DMS153 treated with DMSO at 0.1 percent for 48 hours (cell line): ENCODE measurements at regions not wholly inside any gene's neighbourhood (a gene's known extent, or its start where the extent isn't known, plus 50 kb on each side); places are given as distances from the start of the nearest gene placed in this dataset.
"Not testable (repeated sequence)": the region's sequence is repeated elsewhere in the genome, so short reads cannot be mapped to it uniquely, and the experiment has no call there.

Experiments
- DNase-seq: peaks from one replicate; lab custom pipeline; 2025; ENCODE audit not compliant: unreplicated experiment; lab: John Stamatoyannopoulos, UW

DNA sequence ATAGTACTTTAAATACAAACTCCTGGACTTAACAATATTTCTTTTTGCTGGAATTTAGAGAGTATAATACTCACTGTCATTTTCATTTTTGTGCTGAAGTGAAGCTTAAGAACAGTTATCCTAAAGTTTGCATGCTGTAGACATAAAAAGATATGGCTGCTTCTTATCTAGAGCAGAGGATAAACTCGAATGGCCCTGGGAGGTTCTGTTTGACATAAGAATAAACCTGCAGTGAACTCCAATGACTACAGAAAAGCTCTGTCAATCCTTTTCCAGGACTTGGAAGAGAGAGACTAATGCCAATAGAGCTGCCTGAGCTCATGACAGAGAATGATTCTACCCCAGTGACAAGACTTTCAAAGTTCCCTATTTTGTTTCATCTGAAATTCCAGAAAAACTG, 1017.8 kb upstream of the MIR17HG start:
- no peak for DNase-seq

DNA sequence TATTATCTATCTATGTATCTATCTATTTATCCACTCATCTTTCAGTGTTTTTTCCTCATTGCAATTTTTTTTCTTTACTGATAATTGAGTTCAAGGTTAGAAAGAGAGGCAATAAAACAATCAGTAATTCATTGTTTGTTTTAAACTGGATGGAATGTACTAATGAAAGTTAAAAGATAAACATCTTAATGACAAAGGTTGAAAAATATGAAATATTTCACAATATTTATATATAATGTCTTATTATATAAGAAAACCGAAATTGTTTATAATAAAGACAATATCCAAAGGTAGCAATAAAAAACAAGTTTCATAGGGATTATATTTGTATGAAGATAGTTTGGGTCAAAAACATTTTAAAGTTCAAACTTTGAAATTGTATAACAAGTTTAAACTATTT, 1015.5 kb upstream of the MIR17HG start:
- DNase-seq = no peak

DNA sequence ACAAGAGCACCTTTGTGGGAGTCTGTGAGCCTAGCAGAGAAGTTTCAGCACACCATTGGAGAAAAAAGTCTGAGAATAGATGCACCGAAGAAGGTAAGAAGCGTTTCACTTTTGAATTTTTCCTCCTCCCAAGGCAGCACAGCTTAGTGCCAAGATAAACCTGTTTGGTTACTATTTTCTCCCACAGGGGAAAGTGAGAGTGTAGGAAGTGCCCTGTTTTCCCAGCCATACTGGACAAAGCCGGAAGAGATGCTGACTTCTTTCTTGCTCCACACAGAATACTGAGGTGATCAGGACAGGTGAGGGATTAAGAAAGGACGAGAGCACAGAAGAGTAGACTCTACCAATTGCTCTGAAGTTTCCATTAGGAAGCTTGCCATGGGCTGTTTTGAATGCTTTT, 1011.0 kb upstream of the MIR17HG start:
- no peak for DNase-seq

DNA sequence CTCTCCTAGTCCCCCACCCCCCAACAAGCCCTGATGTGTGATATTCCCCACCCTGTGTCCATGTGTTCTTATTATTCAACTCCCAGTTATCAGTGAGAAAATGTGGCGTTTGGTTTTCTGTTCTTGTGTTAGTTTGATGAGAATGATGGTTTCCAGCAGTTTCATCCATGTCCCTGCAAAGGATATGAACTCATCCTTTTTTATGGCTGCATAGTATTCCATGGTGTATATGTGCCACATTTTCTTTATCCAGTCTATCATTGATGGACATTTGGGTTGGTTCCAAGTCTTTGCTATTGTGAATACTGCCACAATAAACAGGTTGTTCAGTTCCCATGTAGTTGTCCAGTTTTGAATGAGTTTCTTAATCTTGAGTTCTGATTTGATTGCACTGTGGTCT, 1006.1 kb upstream of the MIR17HG start:
- not testable (repeated sequence) for DNase-seq

DNA sequence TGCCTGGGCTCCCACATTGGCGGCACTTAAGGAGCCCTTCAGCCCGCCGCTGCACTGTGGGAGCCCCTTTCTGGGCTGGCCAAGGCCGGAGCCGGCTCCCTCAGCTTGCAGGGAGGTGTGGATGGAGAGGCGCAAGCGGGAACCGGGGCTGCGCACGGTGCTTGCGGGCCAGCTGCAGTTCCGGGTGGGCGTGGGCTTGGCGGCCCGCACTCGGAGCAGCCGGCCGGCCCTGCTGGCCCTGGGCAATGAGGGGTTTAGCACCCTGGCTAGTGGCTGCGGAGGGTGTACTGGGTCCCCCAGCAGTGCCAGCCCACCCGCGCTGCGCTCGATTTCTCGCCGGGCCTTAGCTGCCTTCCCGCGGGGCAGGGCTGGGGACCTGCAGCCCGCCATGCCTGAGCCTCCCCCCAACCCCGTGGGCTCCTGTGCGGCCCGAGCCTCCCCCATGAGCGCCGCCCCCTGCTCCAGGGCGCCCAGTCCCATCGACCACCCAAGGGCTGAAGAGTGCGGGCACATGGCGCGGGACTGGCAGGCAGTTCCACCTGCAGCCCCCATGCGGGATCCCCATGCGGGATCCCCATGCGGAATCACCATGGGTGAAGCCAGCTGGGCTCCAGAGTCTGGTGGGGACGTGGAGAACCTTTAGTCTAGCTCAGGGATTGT, 998.9 kb upstream of the MIR17HG start:
- not testable (repeated sequence) for DNase-seq

DNA sequence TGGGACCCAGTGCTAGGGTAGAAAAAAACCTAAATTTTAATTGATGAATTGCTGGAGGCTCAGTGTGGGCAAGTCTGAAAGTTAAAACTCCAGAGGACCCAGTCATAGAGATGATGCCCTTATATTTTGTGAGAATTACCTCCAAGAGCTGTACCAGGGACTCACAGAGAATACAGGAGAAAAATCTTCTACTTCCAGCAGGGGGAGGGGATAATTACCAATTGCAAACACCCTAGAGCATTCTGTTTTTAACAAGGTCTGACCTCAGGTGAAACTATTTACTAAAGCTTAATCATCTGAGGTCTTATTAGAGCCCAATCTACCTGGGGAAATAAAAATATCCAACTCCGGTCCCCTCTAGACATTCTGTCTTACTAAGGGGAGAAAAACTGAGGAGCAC, 994.7 kb upstream of the MIR17HG start:
- no peak for DNase-seq

DNA sequence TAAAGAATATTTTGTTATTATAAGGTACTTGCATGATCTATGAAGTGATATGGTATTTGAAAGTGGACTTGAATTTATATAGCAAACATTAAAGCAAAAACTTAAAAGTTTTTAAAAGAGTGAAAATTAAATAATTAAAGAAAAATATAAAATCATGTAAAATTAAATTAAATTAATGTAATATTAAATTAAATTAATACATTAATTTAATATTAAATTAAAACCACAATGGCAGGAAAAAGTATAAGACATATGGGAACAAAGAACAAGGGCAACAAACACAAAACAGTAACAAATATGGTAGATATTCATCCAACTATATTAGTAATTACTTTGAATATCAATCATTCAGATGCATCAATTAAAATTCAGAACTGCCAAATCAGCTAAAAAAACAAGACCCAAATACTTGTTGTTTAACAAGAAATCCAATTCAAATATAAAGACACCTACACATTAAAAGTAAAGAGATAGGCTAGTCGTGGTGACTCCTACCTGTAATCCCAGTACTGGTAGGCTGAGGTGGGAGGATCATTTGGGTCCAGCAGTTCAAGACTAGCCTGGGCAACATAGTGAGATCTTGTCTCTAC, 992.2 kb upstream of the MIR17HG start:
- DNase-seq = no peak

DNA sequence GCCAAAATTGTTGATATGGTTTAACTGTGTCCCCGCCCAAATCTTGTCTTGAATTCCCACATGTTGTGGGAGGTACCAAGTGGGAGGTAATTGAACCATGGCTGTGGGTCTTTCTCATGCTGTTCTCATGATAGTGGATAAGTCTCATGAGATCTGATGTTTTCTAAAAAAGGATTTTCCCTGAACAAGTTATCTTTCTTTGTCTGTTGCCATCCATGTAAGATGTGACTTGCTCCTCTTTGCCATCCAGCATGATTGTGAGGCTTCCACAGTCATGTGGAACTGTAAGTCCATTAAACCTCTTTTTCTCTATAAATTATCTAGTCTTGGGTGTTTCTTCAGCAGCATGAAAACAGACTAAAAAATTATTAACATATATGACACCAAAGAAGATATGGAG, 986.7 kb upstream of the MIR17HG start:
- DNase-seq = no peak

DNA sequence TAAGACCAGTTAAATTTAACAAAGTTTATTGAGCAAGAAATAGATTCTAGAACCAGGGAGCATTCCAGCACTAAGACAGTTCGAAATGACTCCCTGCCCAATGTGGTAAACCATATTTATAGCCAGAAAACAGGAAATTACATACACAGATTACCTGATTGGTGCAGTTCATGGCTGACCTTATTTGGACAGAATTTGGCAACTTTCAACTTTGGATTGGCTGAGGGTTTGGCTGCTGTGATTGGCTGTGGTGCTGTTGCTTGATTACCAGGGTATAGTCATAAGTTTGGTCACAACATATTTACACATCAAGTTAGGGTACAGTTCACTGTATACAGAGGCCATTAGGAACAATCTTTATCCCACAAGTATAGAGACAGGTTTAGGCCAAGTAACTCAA, 984.8 kb upstream of the MIR17HG start:
- no peak for DNase-seq

DNA sequence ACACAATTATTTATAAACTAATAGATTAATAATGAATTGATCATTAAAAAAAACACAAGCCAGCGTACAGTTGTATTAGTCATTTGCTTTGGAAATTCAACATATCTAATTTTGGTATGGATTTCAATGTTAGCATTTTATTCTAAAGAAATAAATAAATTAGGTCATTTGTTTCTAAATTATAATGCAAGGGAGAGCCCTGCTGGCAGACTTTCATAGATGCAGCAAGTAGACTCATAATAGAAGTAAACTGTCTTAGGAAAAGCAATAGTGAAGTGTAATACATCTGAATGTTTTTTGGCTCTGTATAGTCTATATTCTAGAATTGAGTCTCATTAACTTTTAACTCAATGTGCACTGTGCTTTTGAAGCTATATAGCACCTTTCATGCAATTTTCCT, 982.4 kb upstream of the MIR17HG start:
- DNase-seq = no peak

DNA sequence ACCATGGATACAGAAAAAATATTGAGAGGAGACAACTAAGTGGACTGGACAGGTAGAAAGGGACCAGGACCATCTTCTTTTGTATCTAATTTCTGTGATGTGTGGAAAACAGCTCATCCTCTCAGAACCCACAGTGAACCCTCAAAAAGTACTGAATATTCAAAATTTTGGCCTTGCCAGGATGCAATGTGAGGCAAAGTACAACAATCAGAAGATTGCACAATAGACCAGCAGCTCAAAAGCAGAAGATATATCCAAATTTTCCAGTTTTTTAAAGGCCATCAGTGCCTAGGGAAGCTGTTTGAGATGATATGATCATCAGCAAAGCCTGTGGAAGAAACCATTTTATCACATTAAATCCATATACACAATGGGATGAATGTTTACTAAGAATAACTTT, 973.3 kb upstream of the MIR17HG start:
- DNase-seq = no peak

DNA sequence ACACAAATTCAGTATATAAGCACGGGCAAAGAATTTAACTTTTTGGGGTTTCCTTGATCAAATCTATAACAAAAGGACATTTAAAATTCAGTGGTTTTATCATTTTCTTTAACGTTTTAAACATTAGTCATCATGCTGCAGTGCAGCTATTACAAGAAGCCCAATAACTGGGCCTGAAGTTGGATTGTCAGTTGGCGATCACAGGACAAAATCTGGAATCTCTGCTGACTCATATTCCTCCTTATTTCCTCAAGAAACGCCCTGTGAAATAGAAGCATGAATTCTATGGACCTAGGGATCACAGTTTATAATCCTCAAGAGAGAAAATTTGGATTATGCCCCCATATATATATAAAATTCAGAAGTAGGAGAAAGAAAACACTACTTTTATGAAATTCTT, 971.6 kb upstream of the MIR17HG start:
- DNase-seq = no peak

DNA sequence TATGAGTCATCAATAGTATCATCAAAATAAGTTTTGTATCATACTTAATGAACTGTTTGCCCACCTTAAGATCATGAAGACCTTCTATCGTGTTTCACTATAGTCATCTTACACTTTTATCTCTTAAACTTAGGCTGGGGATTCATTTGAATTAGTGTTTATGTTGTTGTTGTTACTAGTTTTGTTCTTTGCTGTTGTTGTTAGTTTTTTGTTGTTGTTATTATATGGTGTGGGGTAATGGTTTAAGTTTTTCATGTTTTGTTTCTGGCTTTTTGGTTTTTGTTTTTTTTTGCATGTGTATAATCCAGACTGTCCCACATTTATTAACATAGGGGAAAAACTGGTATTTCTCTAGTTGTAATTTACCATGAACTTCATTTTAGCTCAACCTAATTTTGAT, 965.1 kb upstream of the MIR17HG start:
- no peak for DNase-seq

DNA sequence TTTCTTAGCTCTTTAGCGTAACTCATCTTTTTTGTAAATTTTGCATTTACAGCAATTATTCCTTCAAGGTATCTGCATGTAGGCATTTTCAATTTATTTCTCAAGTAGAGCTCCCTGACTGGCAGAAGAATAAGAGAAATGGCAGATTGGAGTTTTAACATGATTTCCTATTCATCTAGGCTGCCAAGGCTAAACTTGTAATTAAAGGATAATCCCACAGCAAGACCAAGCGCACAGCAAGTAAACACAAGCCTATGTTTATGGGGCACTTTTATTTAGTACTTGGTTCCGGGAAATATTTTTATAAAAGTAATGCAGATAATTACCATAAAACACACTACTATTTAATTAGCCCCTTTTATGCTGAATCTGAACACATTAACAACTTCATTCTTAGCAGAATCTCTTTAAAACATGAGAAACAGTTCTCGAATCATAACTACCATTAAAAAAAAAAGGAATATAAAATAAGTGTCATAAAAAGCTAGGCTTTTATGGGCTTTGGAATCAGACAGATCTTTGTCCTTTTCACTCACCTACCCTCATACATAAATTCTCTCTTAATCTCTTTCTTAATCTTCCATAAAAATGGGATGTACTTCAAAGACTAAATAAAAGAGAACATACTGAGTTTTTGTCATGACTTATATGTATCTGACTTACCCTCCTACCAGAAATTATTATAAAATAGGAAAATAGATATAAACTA, 961.6 kb upstream of the MIR17HG start:
- no peak for DNase-seq

DNA sequence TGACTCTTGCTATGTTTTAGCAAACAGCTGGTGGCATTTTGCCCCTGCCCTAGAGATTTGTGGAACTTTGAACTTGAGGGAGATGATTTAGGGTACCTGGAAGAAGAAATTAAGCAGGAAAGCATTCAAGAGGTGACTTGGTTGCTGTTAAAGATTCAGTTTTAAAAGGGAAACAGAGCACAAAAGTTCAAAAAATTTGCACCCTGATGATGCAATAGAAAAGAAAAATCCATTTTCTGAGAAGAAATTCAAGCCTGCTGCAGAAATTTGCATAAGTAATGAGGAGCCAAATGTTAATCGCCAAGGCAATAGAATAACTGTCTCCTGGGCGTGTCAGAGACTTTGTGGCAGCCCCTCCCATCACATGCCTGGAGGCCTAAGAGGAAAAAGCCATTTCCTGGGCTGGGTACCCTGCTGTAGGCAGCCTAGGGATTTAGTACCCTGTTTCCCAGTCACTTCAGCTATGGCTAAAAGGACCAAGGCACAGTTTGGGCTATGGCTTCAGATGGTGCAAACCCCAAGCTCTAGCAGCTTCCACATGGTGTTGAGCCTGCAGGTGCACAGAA, 958.5 kb upstream of the MIR17HG start:
- DNase-seq = no peak

DNA sequence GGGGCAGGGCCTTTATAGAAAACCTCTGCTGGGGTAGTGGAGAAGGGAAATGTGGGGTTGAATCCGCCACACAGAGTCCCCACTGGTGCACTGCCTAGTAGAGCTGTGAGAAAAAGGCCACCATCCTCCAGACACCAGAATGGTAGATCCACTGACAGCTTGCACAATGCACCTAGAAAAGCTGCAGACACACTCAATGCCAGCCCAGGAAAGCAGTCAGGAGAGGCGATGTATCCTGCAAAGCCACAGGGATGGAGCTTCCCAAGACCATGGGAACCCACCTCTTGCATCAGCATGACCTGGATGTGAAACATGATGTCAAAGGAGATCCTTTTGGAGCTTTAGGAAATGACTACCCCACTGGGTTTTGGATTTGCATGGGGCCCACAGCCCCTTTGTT, 958.0 kb upstream of the MIR17HG start:
- DNase-seq = no peak

DNA sequence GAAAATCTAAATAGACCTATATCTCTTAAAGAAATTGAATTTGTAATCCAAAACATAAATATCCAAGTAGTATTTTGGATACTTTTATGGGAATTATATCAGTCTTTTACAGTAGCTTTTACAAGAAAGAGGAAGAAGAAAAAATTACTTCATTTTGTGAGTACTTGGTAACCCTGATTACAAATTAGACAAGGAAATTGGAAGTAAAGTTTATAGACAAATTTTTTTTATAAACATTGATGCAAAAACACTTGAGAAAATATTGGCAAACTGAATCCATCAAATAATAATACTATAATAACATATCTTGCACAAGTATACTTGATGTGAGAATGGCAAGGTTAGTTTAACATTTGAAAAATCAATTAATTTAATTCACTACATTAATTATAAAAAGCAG, 954.1 kb upstream of the MIR17HG start:
- no peak for DNase-seq

DNA sequence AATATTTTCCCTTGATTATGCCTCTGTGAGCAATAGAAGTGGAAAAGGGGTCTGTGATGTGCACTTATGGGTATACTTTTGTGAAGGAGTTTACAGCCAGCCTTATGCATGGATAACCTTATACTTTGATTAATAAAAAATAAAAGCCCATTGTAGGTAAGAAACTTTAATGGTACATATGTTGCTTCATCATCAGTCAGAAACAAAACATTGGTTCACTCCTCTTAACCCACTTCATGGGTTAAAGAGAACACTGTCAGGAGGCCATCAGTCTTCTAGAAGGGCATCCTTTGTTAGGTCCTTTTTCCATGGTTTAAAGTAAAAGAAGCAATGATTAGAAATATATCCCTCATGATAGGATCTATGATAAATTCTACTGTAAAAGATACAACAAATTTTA, 952.1 kb upstream of the MIR17HG start:
- no peak for DNase-seq

DNA sequence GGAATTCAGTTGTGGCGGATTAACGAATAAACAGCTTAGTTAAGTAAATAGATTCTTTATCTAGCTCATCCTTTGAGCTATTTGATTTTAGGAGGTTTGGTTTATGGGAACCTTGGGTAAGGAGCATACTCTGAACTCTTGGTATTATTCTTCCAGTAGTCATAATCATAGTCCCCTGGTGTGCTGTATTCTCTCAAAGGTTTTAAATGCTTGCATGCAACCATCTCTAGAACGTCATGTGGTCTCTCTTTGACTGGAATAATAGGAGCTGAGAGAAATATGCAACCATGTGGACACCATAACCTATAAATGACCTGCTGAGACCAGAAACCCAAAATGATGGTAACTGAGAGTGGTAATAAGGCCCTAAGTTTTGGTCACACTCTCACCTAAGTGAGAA, 951.6 kb upstream of the MIR17HG start:
- no peak for DNase-seq

DNA sequence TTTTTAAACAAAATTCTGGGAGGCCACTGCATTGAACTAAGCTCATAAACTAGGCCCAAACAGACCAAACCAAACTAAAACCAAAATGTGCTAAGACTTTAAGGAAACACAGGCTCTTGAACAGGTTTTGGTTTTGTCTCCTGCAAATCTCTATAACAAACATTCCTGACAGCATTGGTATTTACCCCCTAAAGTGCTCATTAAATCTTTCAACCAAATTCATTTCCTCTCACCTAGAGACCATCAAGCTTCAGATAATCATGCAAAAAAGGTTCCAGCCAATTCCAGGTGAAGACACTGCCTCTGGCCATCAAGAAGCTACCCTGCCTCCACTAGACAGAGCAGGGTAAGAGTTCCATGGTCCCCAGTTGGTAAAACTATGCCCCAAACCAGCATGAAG, 951.2 kb upstream of the MIR17HG start:
- DNase-seq = no peak

DNA sequence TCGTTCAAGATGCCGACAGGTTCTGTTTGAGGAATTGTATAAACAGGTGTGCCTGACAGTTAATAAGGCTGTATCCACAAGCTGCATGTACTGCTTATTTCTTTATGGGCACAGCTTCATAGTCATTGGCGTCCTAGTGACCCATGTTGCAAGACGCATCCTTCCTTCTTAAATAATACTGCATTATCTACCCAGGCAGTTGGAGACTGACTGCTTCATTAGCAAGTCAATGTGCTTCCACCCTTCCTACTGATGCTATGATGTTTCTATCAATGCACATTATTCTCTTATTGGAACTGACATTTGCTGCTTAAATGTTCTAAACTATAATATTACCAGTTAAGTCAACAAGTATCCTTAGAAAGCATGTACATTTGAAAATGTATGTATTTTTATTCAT, 950.0 kb upstream of the MIR17HG start:
- no peak for DNase-seq

DNA sequence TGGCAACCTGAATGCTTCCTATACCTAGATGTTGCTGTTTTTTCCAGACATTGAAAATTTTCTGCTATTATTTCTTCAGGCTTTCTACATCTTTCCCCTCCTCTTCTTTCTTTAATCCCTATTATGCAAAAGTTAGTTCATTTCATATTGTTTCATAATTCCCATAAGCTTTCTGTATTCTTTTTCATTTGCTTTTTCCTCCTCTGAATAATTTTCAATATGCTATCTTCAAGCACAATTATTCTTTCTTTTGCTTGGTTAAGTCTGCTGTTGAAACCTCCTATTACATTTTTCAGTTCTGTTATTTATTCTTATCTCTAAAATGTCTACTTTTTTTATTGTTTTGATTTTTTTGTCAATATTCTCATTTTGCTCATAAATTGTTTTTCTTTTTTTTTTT, 947.1 kb upstream of the MIR17HG start:
- no peak for DNase-seq
